HCT116 (cell line): ENCODE measurements at regions not wholly inside any gene's neighbourhood (a gene's known extent, or its start where the extent isn't known, plus 50 kb on each side); places are given as distances from the start of the nearest gene placed in this dataset.

Experiments
- ATAC-seq: fragments of 200-7000 bp; cut with Tn5 transposase; 2 replicates; pipeline ENCODE4 v1.9.1; 2020; ENCODE audit warnings: mild to moderate bottlenecking, moderate library complexity
- BruUV-seq: library from RNA; stranded (reverse); fragments of 400-500 nt; replicated peaks from 2 replicates; lab custom pipeline; 2021; lab: Mats Ljungman, UMichigan
- CTCF ChIA-PET: fragments of 300-600 bp; sonication (Branson Sonifier 250); formaldehyde crosslinking; loops from one replicate; lab custom pipeline; 2021; ENCODE audit warnings: antibody characterized with exemption; lab: Charles Lee
- POLR2A ChIA-PET: fragments of 300-600, 350-600 bp; sonication (Branson Sonifier 250); formaldehyde crosslinking; loops from one replicate; lab custom pipeline; 2021; ENCODE audit warnings: antibody characterized with exemption; lab: Charles Lee
- RAD21 ChIA-PET, 2 experiments: fragments of 300-600 bp; sonication (Branson Sonifier 250); formaldehyde crosslinking; loops; one replicate each; lab custom pipeline; 2023; ENCODE audit warnings: low total read pairs in 2 of 2; ENCODE audit not compliant: uncharacterized antibody in 2 of 2, unreplicated experiment in 2 of 2, low non-redundant PET in 1 of 2; lab: Charles Lee
- DNase-seq: peaks from one replicate; pipeline ENCODE4 v3.0.0-alpha.2; 2010; ENCODE audit warnings: low read depth, low spot score
- H2AFZ ChIP-seq: fragments of 200-600 bp; shearing (Covaris generic), sonication (generic); 2 replicates; pipeline ENCODE4 v1.6.1; 2017; ENCODE audit warnings: low read depth, mixed run types, mixed read lengths, antibody characterized with exemption, low read length; ENCODE audit not compliant: poor library complexity, severe bottlenecking
- H3K27ac ChIP-seq: 2 replicates; pipeline ENCODE4 v1.5.1; 2012; ENCODE audit warnings: low read depth, low read length
- H3K27me3 ChIP-seq: fragments of 200-600 bp; sonication (generic); 2 replicates; pipeline ENCODE4 v1.6.1; 2016; ENCODE audit warnings: mixed run types, low read length, mixed read lengths; ENCODE audit not compliant: insufficient read depth
- H3K36me3 ChIP-seq, 2 experiments: fragments of 200-500 bp in 1 of 2; fragments of 200-600 bp in 1 of 2; sonication (Bioruptor generic) in 1 of 2; sonication (generic) in 1 of 2; 2 replicates each; pipeline versions ENCODE4 v1.5.1 to v1.6.1; 2014 to 2016; ENCODE audit warnings: low read length in 2 of 2, inconsistent platforms in 1 of 2, mixed read lengths in 1 of 2, mixed run types in 1 of 2; ENCODE audit not compliant: insufficient read depth in 2 of 2, control insufficient read depth in 1 of 2
- H3K4me1 ChIP-seq, 2 experiments: fragments of 200-600 bp in 1 of 2; sonication (generic) in 1 of 2; 2 replicates each; pipeline versions ENCODE4 v1.5.1 to v1.6.1; 2012 to 2017; ENCODE audit warnings: low read length in 2 of 2, inconsistent platforms in 1 of 2, mild to moderate bottlenecking in 1 of 2, mixed read lengths in 1 of 2, mixed run types in 1 of 2, moderate library complexity in 1 of 2; ENCODE audit not compliant: insufficient read depth in 2 of 2, control insufficient read depth in 1 of 2
- H3K4me2 ChIP-seq: fragments of 200-600 bp; sonication (generic); 2 replicates; pipeline ENCODE4 v1.6.1; 2017; ENCODE audit warnings: mixed run types, low read length, mixed read lengths
- H3K4me3 ChIP-seq, 2 experiments: fragments of 200-600 bp in 1 of 2; sonication (generic) in 1 of 2; replicated peaks in 1 of 2; 2 replicates each; pipeline ENCODE4 v1.5.1; 2011 to 2016; ENCODE audit warnings: low read length in 2 of 2, control low read depth in 1 of 2, low read depth in 1 of 2, mild to moderate bottlenecking in 1 of 2, mixed read lengths in 1 of 2, mixed run types in 1 of 2
- H3K79me2 ChIP-seq: fragments of 200-600 bp; sonication (generic); 2 replicates; pipeline ENCODE4 v1.6.1; 2017; ENCODE audit warnings: mild to moderate bottlenecking, mixed run types, low read length, moderate library complexity, mixed read lengths; ENCODE audit not compliant: insufficient read depth
- H3K9ac ChIP-seq: fragments of 200-600 bp; sonication (generic); 2 replicates; pipeline ENCODE4 v1.6.1; 2016; ENCODE audit warnings: low read length, mixed read lengths
- H3K9me2 ChIP-seq: fragments of 200-600 bp; sonication (generic), shearing (Covaris generic); 2 replicates; pipeline ENCODE4 v1.6.1; 2017; ENCODE audit warnings: mixed run types, mild to moderate bottlenecking, moderate library complexity; ENCODE audit not compliant: insufficient read depth
- H3K9me3 ChIP-seq, 2 experiments: fragments of 200-500 bp in 1 of 2; fragments of 200-600 bp in 1 of 2; sonication (Bioruptor generic) in 1 of 2; sonication (generic) in 1 of 2; 2 replicates each; pipeline ENCODE4 v1.6.1; 2014 to 2017; ENCODE audit warnings: low read length in 2 of 2, mixed read lengths in 2 of 2, inconsistent platforms in 1 of 2, low read depth in 1 of 2, mild to moderate bottlenecking in 1 of 2, mixed run types in 1 of 2, moderate library complexity in 1 of 2; ENCODE audit not compliant: control insufficient read depth in 1 of 2, insufficient read depth in 1 of 2
- H4K20me1 ChIP-seq: fragments of 200-600 bp; sonication (generic), shearing (Covaris generic); 2 replicates; pipeline ENCODE4 v1.6.1; 2017; ENCODE audit warnings: mixed run types, mild to moderate bottlenecking, moderate library complexity; ENCODE audit not compliant: insufficient read depth
- ATF3 ChIP-seq: IDR thresholded peaks from 2 replicates; pipeline ENCODE4 v1.6.1; 2012
- CBX3 ChIP-seq: IDR thresholded peaks from 2 replicates; pipeline ENCODE4 v1.6.1; 2012; ENCODE audit warnings: low read depth
- CEBPB ChIP-seq: IDR thresholded peaks from 2 replicates; pipeline ENCODE4 v1.6.1; 2012; ENCODE audit warnings: low read depth
- CTCF ChIP-seq, 3 experiments: fragments of 200-600 bp in 1 of 3; sonication (generic) in 1 of 3; IDR thresholded peaks in 2 of 3; conservative IDR thresholded peaks in 1 of 3; 2 replicates each; pipeline ENCODE4 v1.5.1; 2012 to 2017; ENCODE audit warnings: low read depth in 2 of 3, low read length in 2 of 3, antibody characterized with exemption in 1 of 3, borderline replicate concordance in 1 of 3, control low read depth in 1 of 3, mild to moderate bottlenecking in 1 of 3, mixed read lengths in 1 of 3, mixed run types in 1 of 3, moderate library complexity in 1 of 3; ENCODE audit not compliant: insufficient read depth in 1 of 3
- EGR1 ChIP-seq: IDR thresholded peaks from 2 replicates; pipeline ENCODE4 v1.6.1; 2012; ENCODE audit warnings: low read depth
- EZH2 ChIP-seq: fragments of 200-600 bp; sonication (generic); IDR thresholded peaks from 2 replicates; pipeline ENCODE4 v1.6.1; 2017; ENCODE audit warnings: antibody characterized with exemption, mixed run types
- EZH2phosphoT487 ChIP-seq: fragments of 200-600 bp; IDR thresholded peaks from 2 replicates; pipeline ENCODE4 v1.6.1; 2018; ENCODE audit warnings: antibody characterized with exemption, borderline replicate concordance
- FOSL1 ChIP-seq: IDR thresholded peaks from 2 replicates; pipeline ENCODE4 v1.6.1; 2012; ENCODE audit warnings: low read depth
- JUND ChIP-seq: IDR thresholded peaks from 2 replicates; pipeline ENCODE4 v1.6.1; 2012
- MAX ChIP-seq: IDR thresholded peaks from 2 replicates; pipeline ENCODE4 v1.6.1; 2012
- POLR2AphosphoS5 ChIP-seq: IDR thresholded peaks from 2 replicates; pipeline ENCODE4 v1.6.1; 2011; ENCODE audit warnings: mild to moderate bottlenecking, low read depth, low read length, moderate library complexity
- RAD21 ChIP-seq: IDR thresholded peaks from 2 replicates; pipeline ENCODE4 v1.6.1; 2012; ENCODE audit warnings: low read depth, mild to moderate bottlenecking
- REST ChIP-seq: IDR thresholded peaks from 2 replicates; pipeline ENCODE4 v1.6.1; 2012; ENCODE audit warnings: low read depth
- SIN3A ChIP-seq: IDR thresholded peaks from 2 replicates; pipeline ENCODE4 v1.6.1; 2012; ENCODE audit warnings: low read depth
- SP1 ChIP-seq: IDR thresholded peaks from 2 replicates; pipeline ENCODE4 v1.6.1; 2012; ENCODE audit warnings: low read depth
- SRF ChIP-seq: IDR thresholded peaks from 2 replicates; pipeline ENCODE4 v1.6.1; 2012; ENCODE audit warnings: low read depth
- ZBTB33 ChIP-seq: IDR thresholded peaks from 2 replicates; pipeline ENCODE4 v1.6.1; 2011; ENCODE audit warnings: mild to moderate bottlenecking, low read length, moderate library complexity; ENCODE audit not compliant: insufficient replicate concordance; ENCODE audit errors: extremely low read depth
- ZFX ChIP-seq: fragments of 450-650 bp; IDR thresholded peaks from 2 replicates; pipeline ENCODE4 v1.6.1; 2017
- ZNF274 ChIP-seq: fragments of 200-500 bp; sonication (Bioruptor generic); IDR thresholded peaks from 2 replicates; pipeline ENCODE4 v1.6.1; 2014; ENCODE audit warnings: mild to moderate bottlenecking, low read depth, low read length, inconsistent platforms
- intact Hi-C: fragments of 100-400 bp; cut with micrococcal nuclease; formaldehyde crosslinking; loops from 2 replicates; pipeline ENCODE4 v1.10.0; 2022

- Histone ChIP-seq H3K9me2 (no peaks in the 10 kb centered on the region), H3K36me3 (no peaks in the 10 kb centered on the region), H3K9ac (no peak overlapping the region), H3K9me3 (peaks cover 0 to 6% of the 10 kb centered on the region in 2 experiments; a peak in 1 of 4 replicates), H3K4me3 (no peak overlapping the region), H3K4me1 (no peaks in the 10 kb centered on the region), H3K79me2 (no peaks in the 10 kb centered on the region), H2AFZ (no peak overlapping the region), H3K27ac (no peak overlapping the region), H4K20me1 (no peaks in the 10 kb centered on the region; the same call in 1 of the 2 replicates), H3K27me3 (no peaks in the 10 kb centered on the region), H3K4me2 (no peak overlapping the region)
- ChIA-PET RAD21 (no interaction called here), POLR2A (no interaction called here), CTCF (no interaction called here)
- no TSS peak for BruUV-seq
- DNase-seq (no peak), ATAC-seq (no peak)
- TF ChIP-seq ZBTB33, result no peak
- no peak for TF ChIP-seq EZH2phosphoT487
- no peak for TF ChIP-seq SRF
- no peak for TF ChIP-seq SP1
- TF ChIP-seq JUND, result no peak
- TF ChIP-seq POLR2AphosphoS5, result no peak
- TF ChIP-seq ATF3, result no peak
- TF ChIP-seq ZNF274, result no peak
- no peak for TF ChIP-seq CBX3
- TF ChIP-seq ZFX, result no peak
- no peak for TF ChIP-seq FOSL1
- no peak for TF ChIP-seq EZH2
- TF ChIP-seq CTCF (IDR thresholded peaks at IDR 0.05 in 2 of 3, conservative IDR thresholded peaks at IDR 0.05 in 1 of 3; ENCODE audit: borderline replicate concordance in 1 of 3, insufficient read depth in 1 of 3, low read depth in 2 of 3, low read length in 2 of 3), result no peak
- TF ChIP-seq MAX, result no peak
- no peak for TF ChIP-seq EGR1
- no peak for TF ChIP-seq RAD21
- no peak for TF ChIP-seq REST
- TF ChIP-seq CEBPB, result no peak
- TF ChIP-seq SIN3A, result no peak
- intact Hi-C loops, result no loop called here
Observed at GRCh38 chr11:92443199-92443598, 218.6 kb downstream of the FAT3 start.
